Esophagus muscularis mucosa (tissue), 4 donors: ENCODE measurements at regions not wholly inside any gene's neighbourhood (a gene's known extent, or its start where the extent isn't known, plus 50 kb on each side); places are given as distances from the start of the nearest gene placed in this dataset.

Source experiments
- DNase-seq: peaks from one replicate; pipeline ENCODE4 v3.0.0-alpha.2; 2017; ENCODE audit errors: extremely low spot score
- H3K27ac ChIP-seq, 4 donors: fragments of 200-600 bp; sonication (generic); replicated peaks in 1 of 4; 1 replicate in 3 of 4; 2 replicates in 1 of 4; pipeline ENCODE4 v1.5.1; 2016 to 2019; ENCODE audit warnings: mild to moderate bottlenecking in 1 of 4
- H3K27me3 ChIP-seq, 4 donors: fragments of 200-600 bp; sonication (generic); one replicate each; pipeline versions ENCODE4 v1.5.1 to v1.6.0; 2016 to 2019
- H3K36me3 ChIP-seq, 4 donors: fragments of 200-600 bp; sonication (generic); one replicate each; pipeline ENCODE4 v1.5.1; 2016 to 2019
- H3K4me1 ChIP-seq, 4 donors: fragments of 200-600 bp; sonication (generic); one replicate each; pipeline ENCODE4 v1.5.1; 2016 to 2019
- H3K4me3 ChIP-seq, 4 donors: fragments of 200-600 bp; sonication (generic); 1 replicate in 2 of 4; 2 replicates in 2 of 4; pipeline ENCODE4 v1.5.1; 2016 to 2019; ENCODE audit warnings: mild to moderate bottlenecking in 4 of 4, moderate library complexity in 1 of 4
- H3K9me3 ChIP-seq, 4 donors: fragments of 200-600 bp; sonication (generic); 1 replicate in 3 of 4; 2 replicates in 1 of 4; pipeline ENCODE4 v1.5.1; 2016 to 2019
- CTCF ChIP-seq, 3 experiments: fragments of 200-600 bp in 2 of 3; fragments of 450-650 bp in 1 of 3; sonication (generic) in 2 of 3; IDR thresholded peaks; one replicate each; pipeline ENCODE4 v1.5.1; 2017 to 2019; ENCODE audit warnings: antibody characterized with exemption in 3 of 3, mild to moderate bottlenecking in 2 of 3, moderate library complexity in 1 of 3
- EP300 ChIP-seq: sonication (generic); formaldehyde crosslinking; IDR thresholded peaks from one replicate; pipeline ENCODE4 v1.6.1; 2017; ENCODE audit warnings: antibody characterized with exemption
- POLR2A ChIP-seq: fragments of 450-650 bp; IDR thresholded peaks from one replicate; pipeline ENCODE4 v1.6.1; 2017; ENCODE audit warnings: antibody characterized with exemption, moderate library complexity, mild to moderate bottlenecking, low read depth
- POLR2AphosphoS5 ChIP-seq, 2 donors: sonication (generic); formaldehyde crosslinking; IDR thresholded peaks; one replicate each; pipeline ENCODE4 v1.6.1; 2017; ENCODE audit warnings: antibody characterized with exemption in 2 of 2
- WGBS: methylation state at CpG from one replicate; pipeline ENCODE4 v1.1.5; 2018; 5-methylcytosine and 5-hydroxymethylcytosine counted together
- intact Hi-C: fragments of 100-400 bp; cut with DNase I; formaldehyde crosslinking; loops from one replicate; pipeline ENCODE4 v1.15.1; 2023

DNA sequence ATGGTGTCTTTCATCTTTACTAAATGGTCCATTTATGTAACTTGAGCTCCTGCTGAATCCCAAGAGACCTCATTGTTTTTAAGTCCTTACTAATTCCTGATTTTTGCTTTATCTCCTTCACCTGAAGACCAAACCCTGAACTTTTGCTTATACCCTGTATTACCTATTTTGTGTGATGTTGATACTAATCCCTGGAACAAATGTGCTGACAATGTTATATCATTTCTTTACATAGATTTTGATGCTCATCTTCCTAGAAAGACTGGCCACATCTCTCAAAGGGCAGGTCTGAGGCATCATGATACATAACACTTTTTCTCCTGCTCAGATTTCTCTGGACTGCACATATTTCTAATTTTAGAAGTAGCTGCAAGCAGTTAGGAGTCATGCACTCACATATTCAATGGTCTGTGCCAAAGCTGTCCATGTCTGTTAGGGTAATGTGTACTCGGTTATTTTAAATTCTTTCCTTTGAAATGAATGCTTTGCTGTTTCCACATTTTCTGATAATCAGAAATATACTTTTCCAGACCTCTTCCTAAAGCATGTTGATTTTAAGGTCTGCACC, 427.9 kb upstream of the HNRNPA3 start:
- TF ChIP-seq POLR2AphosphoS5 (IDR thresholded peaks at IDR 0.05) = no peak
- no peak for DNase-seq
- Histone ChIP-seq H3K9me3 (no peaks in the 10 kb centered on the region), H3K4me3 (no peak overlapping the region), H3K36me3 (no peaks in the 10 kb centered on the region), H3K27ac (no peak overlapping the region), H3K27me3 (no peaks in the 10 kb centered on the region), H3K4me1 (peaks cover 0 to 5% (median 0%) of the 10 kb centered on the region in 4 donors)
- 48% methylated on average over 1 of the region's 1 CpG for WGBS
- intact Hi-C loops = no loop called here

DNA sequence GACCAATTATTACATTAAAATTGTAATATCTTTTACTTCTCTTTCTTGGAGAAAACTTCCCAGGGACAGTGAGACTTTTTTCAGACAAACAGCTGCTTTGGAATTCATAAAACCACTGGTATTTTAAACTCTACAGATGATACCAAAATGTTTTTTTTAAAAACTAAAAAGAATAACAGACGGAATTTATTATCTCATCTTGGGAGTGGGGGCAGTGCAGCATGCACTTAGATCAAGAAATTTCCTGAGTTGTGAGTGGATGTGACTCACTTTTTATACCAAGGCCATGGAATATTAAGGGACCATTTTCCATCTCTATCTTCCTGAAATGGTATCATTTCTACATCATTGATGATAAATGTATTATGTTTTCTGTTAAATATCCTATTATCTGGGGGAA, 422.8 kb upstream of the HNRNPA3 start:
- H3K9me3 ChIP-seq = no peaks in the 10 kb centered on the region
- H3K36me3 ChIP-seq = no peaks in the 10 kb centered on the region
- H3K27me3 ChIP-seq = no peaks in the 10 kb centered on the region
- WGBS = 68% methylated on average over 1 of the region's 1 CpG
- TF ChIP-seq EP300 (no peak), POLR2A (no peak), CTCF (IDR thresholded peaks at IDR 0.05) (no peak), POLR2AphosphoS5 (IDR thresholded peaks at IDR 0.05) (no peak)
- no peak for DNase-seq
- H3K4me3 ChIP-seq = no peak overlapping the region
- no peak overlapping the region for H3K27ac ChIP-seq
- peaks cover 0 to 4% (median 0%) of the 10 kb centered on the region in 4 donors for H3K4me1 ChIP-seq
- intact Hi-C loops = no loop called here

GRCh38 chr2:176790468-176790867, 422.1 kb upstream of the HNRNPA3 start:
- WGBS = 94% methylated on average over 2 of the region's 3 CpGs
- DNase-seq = no peak
- H3K4me3 ChIP-seq = no peak overlapping the region
- no peaks in the 10 kb centered on the region for H3K9me3 ChIP-seq
- H3K27ac ChIP-seq = no peak overlapping the region
- intact Hi-C loops = no loop called here
- no peaks in the 10 kb centered on the region for H3K4me1 ChIP-seq
- no peaks in the 10 kb centered on the region for H3K36me3 ChIP-seq
- no peaks in the 10 kb centered on the region for H3K27me3 ChIP-seq
- TF ChIP-seq EP300 (no peak), POLR2AphosphoS5 (IDR thresholded peaks at IDR 0.05) (no peak), POLR2A (no peak), CTCF (IDR thresholded peaks at IDR 0.05) (no peak)

- no peak overlapping the region for H3K4me3 ChIP-seq
- WGBS = 75% methylated on average over 6 of the region's 6 CpGs
- no peaks in the 10 kb centered on the region for H3K9me3 ChIP-seq
- TF ChIP-seq POLR2A = no peak
- no peak for TF ChIP-seq POLR2AphosphoS5 (IDR thresholded peaks at IDR 0.05)
- no peak for TF ChIP-seq EP300
- no peak for TF ChIP-seq CTCF (IDR thresholded peaks at IDR 0.05)
- no peak for DNase-seq
- H3K4me1 ChIP-seq = no peaks in the 10 kb centered on the region
- H3K36me3 ChIP-seq = no peaks in the 10 kb centered on the region
- no peaks in the 10 kb centered on the region for H3K27me3 ChIP-seq
- H3K27ac ChIP-seq = no peak overlapping the region
- intact Hi-C loops = no loop called here
These were observed 418.8 kb upstream of the HNRNPA3 start for GRCh38 chr2:176793792-176794191.

GRCh38 chr2:176794392-176794791, 418.2 kb upstream of the HNRNPA3 start:
- no peaks in the 10 kb centered on the region for H3K27me3 ChIP-seq
- 83% methylated on average over 1 of the region's 1 CpG for WGBS
- no peaks in the 10 kb centered on the region for H3K4me1 ChIP-seq
- no peak for DNase-seq
- H3K9me3 ChIP-seq = no peaks in the 10 kb centered on the region
- TF ChIP-seq POLR2AphosphoS5 (IDR thresholded peaks at IDR 0.05) (no peak), EP300 (no peak), POLR2A (no peak), CTCF (IDR thresholded peaks at IDR 0.05) (no peak)
- H3K4me3 ChIP-seq = no peak overlapping the region
- intact Hi-C loops = no loop called here
- H3K27ac ChIP-seq = no peak overlapping the region
- H3K36me3 ChIP-seq = no peaks in the 10 kb centered on the region
